Smooth muscle cell (in vitro differentiated cells): ENCODE measurements at regions not wholly inside any gene's neighbourhood (a gene's known extent, or its start where the extent isn't known, plus 50 kb on each side); places are given as distances from the start of the nearest gene placed in this dataset.

ENCODE experiments used
- DNase-seq: peaks from one replicate; lab custom pipeline; 2025; ENCODE audit not compliant: unreplicated experiment; lab: John Stamatoyannopoulos, UW
- H2AFZ ChIP-seq: fragments of 200-600 bp; sonication (generic); 2 replicates; pipeline ENCODE4 v1.6.0; 2016; ENCODE audit warnings: antibody characterized with exemption, low read depth, mild to moderate bottlenecking
- H3F3A ChIP-seq: fragments of 200-600 bp; sonication (generic); 2 replicates; pipeline ENCODE4 v1.6.0; 2017; ENCODE audit warnings: antibody characterized with exemption, low read depth
- H3K27ac ChIP-seq: fragments of 200-600 bp; sonication (generic); 2 replicates; pipeline ENCODE4 v1.5.1; 2016; ENCODE audit warnings: low read depth, mild to moderate bottlenecking
- H3K27me3 ChIP-seq: fragments of 200-600 bp; sonication (generic); 2 replicates; pipeline ENCODE4 v1.6.1; 2016; ENCODE audit warnings: low read depth, mild to moderate bottlenecking
- H3K36me3 ChIP-seq: fragments of 200-600 bp; sonication (generic); 2 replicates; pipeline ENCODE4 v1.5.1; 2016; ENCODE audit warnings: low read depth
- H3K4me1 ChIP-seq: fragments of 200-600 bp; sonication (generic); 2 replicates; pipeline ENCODE4 v1.5.1; 2016; ENCODE audit warnings: low read depth
- H3K4me2 ChIP-seq: fragments of 200-600 bp; sonication (generic); 2 replicates; pipeline ENCODE4 v1.6.0; 2016; ENCODE audit warnings: mild to moderate bottlenecking
- H3K4me3 ChIP-seq: fragments of 200-600 bp; sonication (generic); 2 replicates; pipeline ENCODE4 v1.5.1; 2016; ENCODE audit warnings: mild to moderate bottlenecking
- H3K79me2 ChIP-seq: fragments of 200-600 bp; sonication (generic); 2 replicates; pipeline ENCODE4 v1.6.0; 2016; ENCODE audit warnings: low read depth, mild to moderate bottlenecking
- H3K9ac ChIP-seq: fragments of 200-600 bp; sonication (generic); 2 replicates; pipeline ENCODE4 v1.6.0; 2016; ENCODE audit warnings: low read depth
- H3K9me3 ChIP-seq: fragments of 200-600 bp; sonication (generic); replicated peaks from 2 replicates; pipeline ENCODE4 v1.5.1; 2016; ENCODE audit warnings: low read depth
- H4K20me1 ChIP-seq: fragments of 200-600 bp; sonication (generic); 2 replicates; pipeline ENCODE4 v1.6.0; 2016; ENCODE audit warnings: low read depth
- CTCF ChIP-seq: fragments of 200-600 bp; sonication (generic); IDR thresholded peaks from 2 replicates; pipeline ENCODE4 v1.5.1; 2017; ENCODE audit warnings: borderline replicate concordance, mild to moderate bottlenecking, antibody characterized with exemption; ENCODE audit not compliant: insufficient read depth, poor library complexity, severe bottlenecking
- WGBS: methylation state at CpG from one replicate; pipeline ENCODE4 v1.1.7; 2016; ENCODE audit warnings: low lambda C conversion rate; 5-methylcytosine and 5-hydroxymethylcytosine counted together

GRCh38 chr9:91155746-91156376, 205.9 kb downstream of the AUH start:
- no peak for DNase-seq
- Histone ChIP-seq H3K36me3 (no peaks in the 10 kb centered on the region), H3K9me3 (no peaks in the 10 kb centered on the region), H3K4me1 (no peaks in the 10 kb centered on the region), H4K20me1 (no peaks in the 10 kb centered on the region), H3K4me2 (no peak overlapping the region), H3K27me3 (no peaks in the 10 kb centered on the region), H3K4me3 (no peak overlapping the region), H3K79me2 (no peaks in the 10 kb centered on the region), H3K9ac (no peak overlapping the region), H2AFZ (no peak overlapping the region), H3K27ac (no peak overlapping the region), H3F3A (no peaks in the 10 kb centered on the region)
- 93% methylated on average over 7 of the region's 7 CpGs for WGBS
- no peak for TF ChIP-seq CTCF

DNA sequence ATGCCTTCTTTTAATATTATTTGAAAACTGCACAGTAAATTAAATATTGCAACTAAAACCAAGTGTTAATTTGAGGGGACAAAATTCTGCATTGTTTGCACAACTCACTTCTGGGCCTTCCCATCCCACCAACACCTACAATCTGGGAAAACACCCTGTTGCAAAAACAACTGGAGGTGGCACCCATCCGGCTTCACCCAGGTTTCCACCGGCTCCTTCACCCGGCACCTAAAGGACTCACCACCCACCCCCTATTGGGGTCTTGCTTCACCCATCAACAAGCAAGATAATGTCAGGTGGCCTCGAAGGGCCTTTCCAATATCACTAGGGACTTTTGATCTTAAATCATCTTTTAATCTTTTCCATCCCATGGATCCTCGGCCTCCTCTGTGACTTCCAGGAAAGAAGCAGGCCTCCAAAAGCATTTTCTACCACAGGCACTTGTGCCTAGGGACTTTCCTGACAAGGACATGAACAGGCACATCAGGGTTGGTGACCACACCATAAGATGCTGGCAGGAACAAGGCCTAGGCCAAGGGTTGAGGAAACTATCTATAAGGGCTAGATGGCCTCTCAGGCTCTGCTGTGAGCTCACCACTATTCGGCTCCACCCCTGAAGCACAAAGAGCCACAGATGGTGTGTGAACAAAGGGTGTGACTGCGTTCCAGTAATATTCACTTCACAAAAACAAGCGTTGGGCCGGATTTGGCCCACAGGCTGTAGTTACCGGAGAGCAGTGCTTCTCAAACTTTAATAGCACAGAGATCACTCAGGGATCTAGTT, 205.1 kb downstream of the AUH start:
- Histone ChIP-seq H3K27me3 (no peaks in the 10 kb centered on the region), H3K4me2 (no peak overlapping the region), H3K36me3 (no peaks in the 10 kb centered on the region), H3K79me2 (no peaks in the 10 kb centered on the region), H3K9me3 (no peaks in the 10 kb centered on the region), H3K27ac (no peak overlapping the region), H3K4me1 (no peaks in the 10 kb centered on the region), H3F3A (no peaks in the 10 kb centered on the region), H3K9ac (no peak overlapping the region), H3K4me3 (no peak overlapping the region), H2AFZ (no peak overlapping the region), H4K20me1 (no peaks in the 10 kb centered on the region)
- WGBS = 85% methylated on average over 10 of the region's 10 CpGs
- no peak for TF ChIP-seq CTCF
- DNase-seq = no peak

GRCh38 chr9:91157883-91158282, 203.8 kb downstream of the AUH start:
- Histone ChIP-seq H2AFZ (no peak overlapping the region), H3K9ac (no peak overlapping the region), H3K27me3 (no peaks in the 10 kb centered on the region), H4K20me1 (no peaks in the 10 kb centered on the region), H3K9me3 (no peaks in the 10 kb centered on the region), H3K4me3 (no peak overlapping the region), H3K4me2 (no peak overlapping the region), H3K27ac (no peak overlapping the region), H3K79me2 (no peaks in the 10 kb centered on the region), H3K36me3 (no peaks in the 10 kb centered on the region), H3F3A (peaks cover 5% of the 10 kb centered on the region), H3K4me1 (peaks cover 6% of the 10 kb centered on the region)
- WGBS = 92% methylated on average over 2 of the region's 2 CpGs
- DNase-seq = no peak
- TF ChIP-seq CTCF = no peak
